Keratinocyte (primary cell): ENCODE measurements at regions not wholly inside any gene's neighbourhood (a gene's known extent, or its start where the extent isn't known, plus 50 kb on each side); places are given as distances from the start of the nearest gene placed in this dataset.
"Not testable (repeated sequence)": the region's sequence is repeated elsewhere in the genome, so short reads cannot be mapped to it uniquely, and the experiment has no call there.

Experiments used
- DNase-seq: peaks from one replicate; pipeline ENCODE4 v3.0.0-alpha.2; 2011; ENCODE audit warnings: low read depth, missing footprints, low spot score
- FAIRE-seq: peaks from 2 replicates; lab custom pipeline; 2011; peaks lifted over from hg19 to GRCh38; lab: Jason Lieb, UNC
- H2AFZ ChIP-seq: 2 replicates; pipeline ENCODE4 v1.6.0; 2012; ENCODE audit warnings: low read length, control low read depth, inconsistent platforms; ENCODE audit not compliant: control insufficient read depth
- H3K27ac ChIP-seq: 2 replicates; pipeline ENCODE4 v1.5.1; 2011; ENCODE audit warnings: low read length; ENCODE audit not compliant: control insufficient read depth, insufficient read depth
- H3K27me3 ChIP-seq: 3 replicates; pipeline ENCODE4 v1.6.0; 2011; ENCODE audit warnings: low read length; ENCODE audit not compliant: control insufficient read depth, insufficient read depth; ENCODE audit errors: extremely low read depth
- H3K36me3 ChIP-seq, 2 experiments: 2 replicates in 1 of 2; 3 replicates in 1 of 2; pipeline ENCODE4 v1.5.1; 2011; ENCODE audit warnings: low read length in 2 of 2, mild to moderate bottlenecking in 1 of 2; ENCODE audit not compliant: control insufficient read depth in 2 of 2, insufficient read depth in 2 of 2; ENCODE audit errors: extremely low read depth in 1 of 2
- H3K4me1 ChIP-seq: 3 replicates; pipeline ENCODE4 v1.5.1; 2011; ENCODE audit warnings: low read length; ENCODE audit not compliant: control insufficient read depth, insufficient read depth; ENCODE audit errors: extremely low read depth
- H3K4me2 ChIP-seq: 3 replicates; pipeline ENCODE4 v1.6.0; 2011; ENCODE audit warnings: low read depth, low read length; ENCODE audit not compliant: control insufficient read depth, insufficient read depth; ENCODE audit errors: extremely low read depth
- H3K4me3 ChIP-seq, 3 experiments: fragments of 200-600 bp in 1 of 3; sonication (generic) in 1 of 3; 2 replicates in 2 of 3; 3 replicates in 1 of 3; pipeline ENCODE4 v1.5.1; 2011 to 2016; ENCODE audit warnings: low read length in 3 of 3, mild to moderate bottlenecking in 3 of 3, control low read depth in 2 of 3, inconsistent platforms in 1 of 3, low read depth in 1 of 3, mixed read lengths in 1 of 3, mixed run types in 1 of 3, moderate library complexity in 1 of 3; ENCODE audit not compliant: control insufficient read depth in 2 of 3, insufficient read depth in 2 of 3; ENCODE audit errors: extremely low read depth in 1 of 3
- H3K79me2 ChIP-seq: 2 replicates; pipeline ENCODE4 v1.6.0; 2012; ENCODE audit warnings: low read length; ENCODE audit not compliant: control insufficient read depth, insufficient read depth
- H3K9ac ChIP-seq: 3 replicates; pipeline ENCODE4 v1.6.0; 2011; ENCODE audit warnings: low read length; ENCODE audit not compliant: control insufficient read depth, insufficient read depth; ENCODE audit errors: extremely low read depth
- H3K9me1 ChIP-seq: 3 replicates; pipeline ENCODE4 v1.6.0; 2011; ENCODE audit warnings: low read length; ENCODE audit not compliant: control insufficient read depth, insufficient read depth; ENCODE audit errors: extremely low read depth
- H3K9me3 ChIP-seq: 2 replicates; pipeline ENCODE4 v1.5.1; 2012; ENCODE audit warnings: low read depth, low read length; ENCODE audit not compliant: control insufficient read depth
- H4K20me1 ChIP-seq: 3 replicates; pipeline ENCODE4 v1.6.0; 2011; ENCODE audit warnings: low read length; ENCODE audit not compliant: control insufficient read depth, insufficient read depth; ENCODE audit errors: extremely low read depth
- EZH2 ChIP-seq: IDR thresholded peaks from one replicate; pipeline ENCODE4 v1.6.1; 2012; ENCODE audit warnings: inconsistent platforms, mild to moderate bottlenecking, low read length, moderate library complexity
- dilution Hi-C: fragments of 300-500 bp; cut with MboI; formaldehyde crosslinking; loops from one replicate; pipeline ENCODE4 v1.7.0; 2020; ENCODE audit warnings: low sequenced_read_pairs; ENCODE audit not compliant: extremely low pct_ligation_motif_present
- TF ChIP-seq, protein P1 (sequence below), 3 experiments: IDR thresholded peaks in 1 of 3; conservative IDR thresholded peaks in 1 of 3; optimal IDR thresholded peaks in 1 of 3; 2 replicates in 2 of 3; 3 replicates in 1 of 3; pipeline versions ENCODE3 to v1.5.1; 2011; ENCODE audit warnings: low read length in 3 of 3, mild to moderate bottlenecking in 3 of 3, moderate library complexity in 2 of 3, control low read depth in 1 of 3, inconsistent platforms in 1 of 3; ENCODE audit not compliant: insufficient read depth in 2 of 3; ENCODE audit errors: extremely low read depth in 1 of 3

DNA sequence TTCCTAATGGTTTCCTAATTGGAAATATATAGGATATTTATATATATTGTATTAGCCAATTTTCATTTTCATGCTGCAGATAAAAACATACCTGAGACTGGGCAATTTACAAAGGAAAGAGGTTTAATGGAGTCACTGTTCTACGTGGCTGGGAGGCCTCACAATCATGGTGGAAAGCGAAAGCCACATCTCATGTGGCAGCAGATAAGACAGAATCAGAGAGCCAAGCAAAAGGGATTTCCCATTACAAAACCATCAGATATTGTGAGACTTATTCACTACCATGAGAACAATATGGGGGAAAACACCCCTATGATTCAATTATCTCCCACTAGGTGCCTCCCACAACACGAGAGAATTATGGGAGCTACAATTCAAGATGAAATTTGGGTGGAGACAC lies 242.5 kb upstream of the NETO1 start:
- FAIRE-seq (no peak), DNase-seq (no peak)
- Histone ChIP-seq H4K20me1 (no peaks in the 10 kb centered on the region), H3K4me2 (no peak overlapping the region), H3K9me1 (no peaks in the 10 kb centered on the region), H3K79me2 (no peaks in the 10 kb centered on the region), H3K9me3 (no peaks in the 10 kb centered on the region), H3K4me3 (no peak overlapping the region), H2AFZ (no peak overlapping the region), H3K4me1 (no peaks in the 10 kb centered on the region), H3K9ac (no peak overlapping the region), H3K27me3 (no peaks in the 10 kb centered on the region), H3K36me3 (no peaks in the 10 kb centered on the region), H3K27ac (no peak overlapping the region)
- dilution Hi-C loops: no loop called here
- TF ChIP-seq, protein P1, sequence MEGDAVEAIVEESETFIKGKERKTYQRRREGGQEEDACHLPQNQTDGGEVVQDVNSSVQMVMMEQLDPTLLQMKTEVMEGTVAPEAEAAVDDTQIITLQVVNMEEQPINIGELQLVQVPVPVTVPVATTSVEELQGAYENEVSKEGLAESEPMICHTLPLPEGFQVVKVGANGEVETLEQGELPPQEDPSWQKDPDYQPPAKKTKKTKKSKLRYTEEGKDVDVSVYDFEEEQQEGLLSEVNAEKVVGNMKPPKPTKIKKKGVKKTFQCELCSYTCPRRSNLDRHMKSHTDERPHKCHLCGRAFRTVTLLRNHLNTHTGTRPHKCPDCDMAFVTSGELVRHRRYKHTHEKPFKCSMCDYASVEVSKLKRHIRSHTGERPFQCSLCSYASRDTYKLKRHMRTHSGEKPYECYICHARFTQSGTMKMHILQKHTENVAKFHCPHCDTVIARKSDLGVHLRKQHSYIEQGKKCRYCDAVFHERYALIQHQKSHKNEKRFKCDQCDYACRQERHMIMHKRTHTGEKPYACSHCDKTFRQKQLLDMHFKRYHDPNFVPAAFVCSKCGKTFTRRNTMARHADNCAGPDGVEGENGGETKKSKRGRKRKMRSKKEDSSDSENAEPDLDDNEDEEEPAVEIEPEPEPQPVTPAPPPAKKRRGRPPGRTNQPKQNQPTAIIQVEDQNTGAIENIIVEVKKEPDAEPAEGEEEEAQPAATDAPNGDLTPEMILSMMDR (optimal IDR thresholded peaks at IDR 0.05 in 1 of 3, IDR thresholded peaks at IDR 0.05 in 1 of 3, conservative IDR thresholded peaks at IDR 0.05 in 1 of 3; ENCODE audit: extremely low read depth in 1 of 3, insufficient read depth in 2 of 3, low read length in 3 of 3): no peak
- no peak for TF ChIP-seq EZH2

DNA sequence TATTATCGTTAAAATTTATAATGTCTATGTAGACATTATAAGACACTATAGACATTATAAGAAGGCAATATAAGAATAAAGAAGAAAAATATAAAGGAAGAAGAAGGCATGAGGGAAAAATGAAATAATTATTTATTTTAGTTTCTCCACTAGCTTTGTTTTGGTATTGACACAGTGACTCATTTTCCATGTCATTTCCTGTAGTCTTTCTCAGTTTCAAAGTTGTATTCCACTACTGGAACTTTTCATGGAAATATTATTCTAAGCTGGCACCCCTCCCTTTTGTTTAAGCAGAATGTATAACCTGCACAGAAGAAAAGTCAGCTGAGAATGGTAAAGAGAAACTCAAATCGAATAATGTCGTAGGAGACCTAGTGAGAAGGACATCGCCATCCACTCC lies 234.2 kb upstream of the NETO1 start:
- H2AFZ ChIP-seq: no peak overlapping the region
- no peak for DNase-seq
- no peaks in the 10 kb centered on the region for H4K20me1 ChIP-seq
- no peak overlapping the region for H3K4me2 ChIP-seq
- TF ChIP-seq EZH2: no peak
- TF ChIP-seq, protein P1 (optimal IDR thresholded peaks at IDR 0.05 in 1 of 3, IDR thresholded peaks at IDR 0.05 in 1 of 3, conservative IDR thresholded peaks at IDR 0.05 in 1 of 3; ENCODE audit: extremely low read depth in 1 of 3, insufficient read depth in 2 of 3, low read length in 3 of 3): no peak
- H3K9ac ChIP-seq: no peak overlapping the region
- no peaks in the 10 kb centered on the region for H3K9me3 ChIP-seq
- dilution Hi-C loops: no loop called here
- H3K4me1 ChIP-seq: no peaks in the 10 kb centered on the region
- no peaks in the 10 kb centered on the region for H3K9me1 ChIP-seq
- H3K27me3 ChIP-seq: no peaks in the 10 kb centered on the region
- H3K79me2 ChIP-seq: no peaks in the 10 kb centered on the region
- H3K4me3 ChIP-seq: no peak overlapping the region
- FAIRE-seq: no peak
- no peaks in the 10 kb centered on the region for H3K36me3 ChIP-seq
- no peak overlapping the region for H3K27ac ChIP-seq

DNA sequence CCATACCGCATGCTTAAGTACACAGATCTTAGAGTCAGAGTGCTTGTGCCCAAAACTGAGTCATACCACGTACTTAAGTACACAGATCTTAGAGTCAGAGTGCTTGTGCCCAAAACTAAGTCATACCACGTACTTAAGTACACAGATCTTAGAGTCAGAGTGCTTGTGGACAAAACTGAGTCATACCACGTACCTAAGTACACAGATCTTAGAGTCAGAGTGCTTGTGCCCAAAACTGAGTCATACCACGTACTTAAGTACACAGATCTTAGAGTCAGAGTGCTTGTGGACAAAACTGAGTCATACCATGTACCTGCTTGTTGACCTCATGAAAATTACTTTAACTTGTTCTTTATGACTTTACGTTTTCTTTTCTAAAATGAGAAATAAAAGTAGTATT lies 233.7 kb upstream of the NETO1 start:
- H4K20me1 ChIP-seq, H3K9me1 ChIP-seq, H3K4me1 ChIP-seq, H3K9me3 ChIP-seq, DNase-seq, H2AFZ ChIP-seq, H3K4me2 ChIP-seq, H3K27ac ChIP-seq, H3K36me3 ChIP-seq, H3K27me3 ChIP-seq, H3K4me3 ChIP-seq, H3K79me2 ChIP-seq, dilution Hi-C loops, FAIRE-seq, H3K9ac ChIP-seq: not testable (repeated sequence)
